HG02588 (cell line): ENCODE measurements at regions not wholly inside any gene's neighbourhood (a gene's known extent, or its start where the extent isn't known, plus 50 kb on each side); places are given as distances from the start of the nearest gene placed in this dataset.
A peak's percentile ranks its signal among the peaks of the same experiment; 100 is the strongest.

Experiments used
- ATAC-seq: cut with Tn5 transposase; IDR thresholded peaks from one replicate; pipeline ENCODE4 v1.9.1; 2021; ENCODE audit warnings: mild to moderate bottlenecking, moderate library complexity; ENCODE audit not compliant: unreplicated experiment

- ATAC-seq, result no peak
Observed at GRCh38 chr18:67243799-67244587, 272.5 kb downstream of the DSEL start.

GRCh38 chr18:67242001-67242400 lies 274.5 kb downstream of the DSEL start:
- ATAC-seq, result no peak

- ATAC-seq, result no peak
Observed at GRCh38 chr18:67241299-67241698, 275.2 kb downstream of the DSEL start.

- ATAC-seq, result no peak
Observed at GRCh38 chr18:67239826-67240225, 276.7 kb downstream of the DSEL start.

GRCh38 chr18:67232991-67233390 lies 283.5 kb downstream of the DSEL start:
- no peak for ATAC-seq

GRCh38 chr18:67232406-67232805 lies 284.1 kb downstream of the DSEL start:
- no peak for ATAC-seq

GRCh38 chr18:67222887-67223286 lies 293.6 kb downstream of the DSEL start:
- no peak for ATAC-seq

- no peak for ATAC-seq
Observed at GRCh38 chr18:67219821-67220220, 296.7 kb downstream of the DSEL start.

- ATAC-seq, result no peak
Observed at GRCh38 chr18:67218556-67218955, 298.0 kb downstream of the DSEL start.

- ATAC-seq, result peak; percentile 91
Observed at GRCh38 chr18:67217551-67218166, 298.9 kb downstream of the DSEL start.

GRCh38 chr18:67216846-67217245 lies 299.7 kb downstream of the DSEL start:
- no peak for ATAC-seq

- ATAC-seq, result no peak
Observed at GRCh38 chr18:67215686-67216085, 300.8 kb downstream of the DSEL start.

- ATAC-seq, result no peak
Observed at GRCh38 chr18:67211646-67212045, 304.9 kb downstream of the DSEL start.

- ATAC-seq, result peak; percentile 6
Observed at GRCh38 chr18:67200665-67201064, 315.9 kb downstream of the DSEL start.

- ATAC-seq, result peak; percentile 96
Observed at GRCh38 chr18:67199993-67200617, 316.4 kb downstream of the DSEL start.

GRCh38 chr18:67194886-67195285 lies 321.6 kb downstream of the DSEL start:
- ATAC-seq, result no peak

GRCh38 chr18:67192535-67192934 lies 324.0 kb downstream of the DSEL start:
- no peak for ATAC-seq

- no peak for ATAC-seq
Observed at GRCh38 chr18:67183398-67183797, 333.1 kb downstream of the DSEL start.

GRCh38 chr18:67179726-67180125 lies 336.8 kb downstream of the DSEL start:
- no peak for ATAC-seq

GRCh38 chr18:67159662-67160061 lies 356.9 kb downstream of the DSEL start:
- no peak for ATAC-seq

GRCh38 chr18:67154979-67155378 lies 361.5 kb downstream of the DSEL start:
- ATAC-seq, result no peak

GRCh38 chr18:67151366-67151765 lies 365.2 kb downstream of the DSEL start:
- ATAC-seq, result no peak
